Uterus (tissue), 3 donors: ENCODE measurements at regions not wholly inside any gene's neighbourhood (a gene's known extent, or its start where the extent isn't known, plus 50 kb on each side); places are given as distances from the start of the nearest gene placed in this dataset.

Experiments used
- DNase-seq, 2 donors: peaks; one replicate each; pipeline ENCODE4 v3.0.0-alpha.2; 2019 to 2020
- H3K27ac ChIP-seq, 2 donors: fragments of 200-600 bp; sonication (generic); 1 replicate in 1 of 2; 2 replicates in 1 of 2; pipeline ENCODE4 v1.5.1; 2016 to 2018
- H3K27me3 ChIP-seq, 2 donors: fragments of 200-600 bp; sonication (generic); one replicate each; pipeline ENCODE4 v1.5.1; 2018 to 2019; ENCODE audit warnings: control low read depth in 1 of 2
- H3K36me3 ChIP-seq, 2 donors: fragments of 200-600 bp; sonication (generic); one replicate each; pipeline ENCODE4 v1.5.1; 2019; ENCODE audit warnings: control low read depth in 1 of 2
- H3K4me1 ChIP-seq, 2 donors: fragments of 200-600 bp; sonication (generic); one replicate each; pipeline ENCODE4 v1.5.1; 2018 to 2019; ENCODE audit warnings: control low read depth in 1 of 2
- H3K4me3 ChIP-seq, 2 donors: fragments of 200-600 bp; sonication (generic); 1 replicate in 1 of 2; 2 replicates in 1 of 2; pipeline ENCODE4 v1.5.1; 2018 to 2019; ENCODE audit warnings: mild to moderate bottlenecking in 1 of 2
- H3K9me3 ChIP-seq, 2 donors: fragments of 200-600 bp; sonication (generic); one replicate each; pipeline ENCODE4 v1.5.1; 2019; ENCODE audit warnings: control low read depth in 1 of 2
- CTCF ChIP-seq, 4 experiments: fragments of 200-600 bp in 2 of 4; fragments of 450-650 bp in 2 of 4; sonication (generic) in 2 of 4; IDR thresholded peaks; one replicate each; pipeline ENCODE4 v1.5.1; 2016 to 2019; ENCODE audit warnings: antibody characterized with exemption in 4 of 4, mild to moderate bottlenecking in 2 of 4, moderate library complexity in 1 of 4
- POLR2A ChIP-seq, 2 donors: fragments of 450-650 bp; IDR thresholded peaks; one replicate each; pipeline ENCODE4 v1.6.1; 2016; ENCODE audit warnings: antibody characterized with exemption in 2 of 2, mild to moderate bottlenecking in 1 of 2, moderate library complexity in 1 of 2
- intact Hi-C: fragments of 100-400 bp; cut with DNase I; formaldehyde crosslinking; loops from one replicate; pipeline ENCODE4 v1.15.1; 2023; ENCODE audit warnings: low total_unique reads
- donor health status: DM: yes; HTN: yes; CAD: no.

- Histone ChIP-seq H3K9me3 (no peaks in the 10 kb centered on the region), H3K27ac (no peak overlapping the region), H3K27me3 (no peaks in the 10 kb centered on the region), H3K4me1 (peaks cover 0 to 5% of the 10 kb centered on the region in 2 donors), H3K4me3 (no peak overlapping the region), H3K36me3 (no peaks in the 10 kb centered on the region)
- TF ChIP-seq CTCF (IDR thresholded peaks at IDR 0.05) (no peak), POLR2A (IDR thresholded peaks at IDR 0.05) (no peak)
- intact Hi-C loops: no loop called here
- DNase-seq: no peak
These were observed 96.9 kb downstream of the NCR2 start for GRCh38 chr6:41432280-41432679.

- Histone ChIP-seq H3K4me1 (no peaks in the 10 kb centered on the region), H3K36me3 (no peaks in the 10 kb centered on the region), H3K27me3 (no peaks in the 10 kb centered on the region), H3K9me3 (no peaks in the 10 kb centered on the region), H3K27ac (no peak overlapping the region), H3K4me3 (no peak overlapping the region)
- intact Hi-C loops: no loop called here
- TF ChIP-seq CTCF (IDR thresholded peaks at IDR 0.05) (no peak), POLR2A (IDR thresholded peaks at IDR 0.05) (no peak)
- no peak for DNase-seq
These were observed 99.5 kb downstream of the NCR2 start for GRCh38 chr6:41434803-41435481.

- no peak overlapping the region for H3K4me3 ChIP-seq
- no peak for TF ChIP-seq CTCF (IDR thresholded peaks at IDR 0.05)
- no peak for TF ChIP-seq POLR2A (IDR thresholded peaks at IDR 0.05)
- DNase-seq: no peak
- no peak overlapping the region for H3K27ac ChIP-seq
- no peaks in the 10 kb centered on the region for H3K9me3 ChIP-seq
- peaks cover 0 to 2% of the 10 kb centered on the region in 2 donors for H3K4me1 ChIP-seq
- intact Hi-C loops: no loop called here
- no peaks in the 10 kb centered on the region for H3K27me3 ChIP-seq
- H3K36me3 ChIP-seq: no peaks in the 10 kb centered on the region
These were observed 102.2 kb downstream of the NCR2 start for GRCh38 chr6:41437604-41438003.

GRCh38 chr6:41438746-41439145 lies 103.3 kb downstream of the NCR2 start:
- intact Hi-C loops: no loop called here
- Histone ChIP-seq H3K27ac (no peak overlapping the region), H3K36me3 (no peaks in the 10 kb centered on the region), H3K4me1 (peaks cover 6% of the 10 kb centered on the region in 2 donors), H3K27me3 (no peaks in the 10 kb centered on the region), H3K4me3 (no peak overlapping the region), H3K9me3 (no peaks in the 10 kb centered on the region)
- no peak for DNase-seq
- TF ChIP-seq CTCF (IDR thresholded peaks at IDR 0.05) (no peak), POLR2A (IDR thresholded peaks at IDR 0.05) (no peak)

- no peak for DNase-seq
- no peak overlapping the region for H3K4me3 ChIP-seq
- no peak overlapping the region for H3K27ac ChIP-seq
- no peaks in the 10 kb centered on the region for H3K9me3 ChIP-seq
- H3K4me1 ChIP-seq: peaks cover 8 to 11% of the 10 kb centered on the region in 2 donors
- H3K27me3 ChIP-seq: no peaks in the 10 kb centered on the region
- TF ChIP-seq POLR2A (IDR thresholded peaks at IDR 0.05): no peak
- no peak for TF ChIP-seq CTCF (IDR thresholded peaks at IDR 0.05)
- no peaks in the 10 kb centered on the region for H3K36me3 ChIP-seq
- intact Hi-C loops: no loop called here
These were observed 104.4 kb downstream of the NCR2 start for GRCh38 chr6:41439524-41440418.
